ENCODE measurements at regions not wholly inside any gene's neighbourhood (a gene's known extent, or its start where the extent isn't known, plus 50 kb on each side); places are given as distances from the start of the nearest gene placed in this dataset.
"Not testable (repeated sequence)": the region's sequence is repeated elsewhere in the genome, so short reads cannot be mapped to it uniquely, and the experiment has no call there.

DNA sequence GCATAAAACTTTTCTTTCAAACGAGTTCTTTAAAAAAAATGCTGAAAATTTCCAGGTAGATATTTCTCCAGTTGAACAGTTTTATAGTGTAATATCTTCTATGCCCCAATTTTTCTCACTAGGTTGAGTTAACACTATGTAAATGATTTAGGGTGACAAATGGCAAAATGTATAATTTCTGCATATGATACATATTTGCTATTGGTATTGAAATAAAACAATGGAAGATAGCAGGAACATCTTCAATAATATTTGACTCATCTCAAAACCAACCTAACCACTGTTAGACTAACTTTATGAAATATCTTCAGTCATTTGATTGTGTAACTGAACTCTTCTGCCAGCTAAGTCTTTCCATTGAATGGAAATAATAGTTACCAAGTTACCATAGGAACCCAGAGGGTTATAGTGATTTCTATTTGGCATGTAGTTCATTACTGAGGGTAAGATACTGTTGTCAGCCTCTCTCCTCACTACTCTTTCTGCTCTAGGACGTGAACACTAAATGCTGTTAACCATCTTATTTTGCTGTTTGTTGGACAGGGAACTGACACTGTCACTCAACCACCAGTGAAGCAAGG, 824.7 kb upstream of the NECTIN3 start:
- no peak for FAIRE-seq

DNA sequence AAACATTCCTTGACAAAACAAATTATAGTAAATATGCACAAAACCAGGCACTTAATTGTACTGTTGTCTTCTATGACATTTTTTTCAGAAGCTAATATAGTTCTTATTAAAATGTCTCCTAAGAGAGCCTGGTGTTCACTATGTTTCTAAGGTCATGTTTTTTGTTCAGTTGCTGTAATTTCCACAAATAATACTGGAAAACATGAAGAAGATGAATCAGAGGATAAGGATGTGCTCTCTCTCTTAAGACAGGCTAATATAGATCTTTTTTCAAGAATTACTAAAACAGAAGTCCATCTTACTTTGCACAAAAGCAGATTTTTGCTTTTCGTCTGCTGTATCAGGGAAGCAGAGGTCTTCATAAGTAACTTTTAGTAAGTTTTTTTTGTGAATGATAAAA, 823.0 kb upstream of the NECTIN3 start:
- no peak for FAIRE-seq

DNA sequence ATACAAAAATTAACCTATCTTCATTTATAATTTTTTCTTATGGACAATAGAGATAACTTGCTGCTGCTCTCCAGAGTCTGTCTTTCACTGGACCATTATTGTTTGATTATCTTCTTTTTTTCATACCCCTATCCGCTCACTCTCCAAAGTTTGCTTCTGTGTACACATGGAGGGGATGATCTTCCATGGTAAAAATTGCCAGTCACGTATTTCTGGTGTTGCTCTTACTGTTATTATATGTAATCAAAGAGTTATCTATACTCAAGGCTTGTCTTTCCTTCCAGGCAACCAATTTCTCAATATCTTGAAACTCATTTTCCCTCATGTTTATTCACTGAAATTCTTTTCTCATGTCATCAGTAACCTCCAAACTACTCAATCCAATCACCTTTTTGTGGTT, 817.8 kb upstream of the NECTIN3 start:
- FAIRE-seq, result no peak

DNA sequence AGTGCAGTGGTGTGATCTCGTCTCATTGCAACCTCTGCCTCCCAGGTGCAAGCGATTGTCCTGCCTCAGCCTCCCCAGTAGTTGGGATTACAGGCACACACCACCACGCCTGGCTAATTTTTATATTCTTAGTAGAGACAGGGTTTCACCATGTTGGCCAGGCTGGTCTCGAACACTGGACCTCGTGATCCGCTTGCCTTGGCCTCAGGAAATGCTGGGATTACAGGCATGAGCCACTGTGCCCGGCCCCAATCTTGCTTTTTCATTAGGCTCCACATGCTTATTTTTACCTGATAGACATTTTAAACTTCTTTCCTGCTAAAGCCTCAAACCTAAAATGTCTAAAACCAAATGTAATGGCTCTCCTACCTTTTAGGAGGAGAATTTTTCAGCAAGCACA, 817.0 kb upstream of the NECTIN3 start:
- no peak for FAIRE-seq

DNA sequence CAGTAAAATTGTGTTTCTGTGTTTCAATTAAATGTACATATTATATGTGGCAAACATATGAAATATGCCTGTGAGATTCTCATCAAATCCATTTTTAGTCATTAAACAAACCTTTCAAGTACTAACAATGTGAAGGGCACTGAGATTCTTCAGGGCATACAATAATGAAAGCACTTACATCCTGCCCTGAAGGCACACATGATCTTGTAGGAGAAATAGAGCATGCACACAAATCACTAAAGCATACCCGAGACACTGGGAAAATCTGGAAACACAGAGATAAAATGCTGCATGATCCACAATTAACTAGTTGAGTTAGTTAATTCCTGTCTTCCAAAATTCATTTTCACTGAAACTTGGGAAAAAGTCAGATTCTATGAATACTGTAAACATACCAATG, 810.5 kb upstream of the NECTIN3 start:
- FAIRE-seq, result no peak

DNA sequence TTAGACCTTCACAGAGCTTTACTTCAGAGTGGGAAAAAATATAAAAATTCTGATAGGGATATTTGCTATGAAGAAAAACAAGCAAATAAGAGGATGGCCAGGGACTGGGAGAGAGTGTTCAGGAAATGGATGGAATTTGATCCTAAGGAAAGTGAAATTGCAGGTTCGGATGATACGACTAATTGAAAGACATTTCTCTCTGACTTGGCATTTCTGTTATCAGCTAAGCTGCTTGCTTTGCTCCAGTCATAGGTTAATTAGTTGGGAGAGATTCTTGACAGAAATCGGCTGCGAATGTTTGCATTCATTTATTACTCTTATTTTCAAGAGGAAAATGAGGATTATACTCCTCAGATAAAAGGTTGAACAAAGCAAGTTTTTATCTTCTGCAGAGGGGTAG, 808.7 kb upstream of the NECTIN3 start:
- no peak for FAIRE-seq

DNA sequence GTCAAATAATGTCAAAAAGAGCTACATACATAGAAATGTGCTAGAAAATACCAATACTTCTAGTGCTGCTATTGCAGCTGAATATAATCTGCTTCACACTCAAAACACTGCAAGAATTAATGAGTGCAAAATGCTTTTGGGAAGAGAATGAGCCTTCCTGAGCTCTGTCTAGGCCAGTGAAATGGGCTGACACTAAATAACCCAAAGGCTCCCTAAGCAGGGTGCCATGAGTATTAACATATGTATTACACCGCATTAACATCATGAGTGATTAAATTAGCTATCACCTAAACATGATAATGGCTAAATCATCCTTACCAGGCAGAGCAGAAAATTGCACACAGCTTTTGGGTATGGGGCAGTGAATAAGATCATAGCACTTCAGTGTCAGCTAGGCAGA, 806.3 kb upstream of the NECTIN3 start:
- no peak for FAIRE-seq

DNA sequence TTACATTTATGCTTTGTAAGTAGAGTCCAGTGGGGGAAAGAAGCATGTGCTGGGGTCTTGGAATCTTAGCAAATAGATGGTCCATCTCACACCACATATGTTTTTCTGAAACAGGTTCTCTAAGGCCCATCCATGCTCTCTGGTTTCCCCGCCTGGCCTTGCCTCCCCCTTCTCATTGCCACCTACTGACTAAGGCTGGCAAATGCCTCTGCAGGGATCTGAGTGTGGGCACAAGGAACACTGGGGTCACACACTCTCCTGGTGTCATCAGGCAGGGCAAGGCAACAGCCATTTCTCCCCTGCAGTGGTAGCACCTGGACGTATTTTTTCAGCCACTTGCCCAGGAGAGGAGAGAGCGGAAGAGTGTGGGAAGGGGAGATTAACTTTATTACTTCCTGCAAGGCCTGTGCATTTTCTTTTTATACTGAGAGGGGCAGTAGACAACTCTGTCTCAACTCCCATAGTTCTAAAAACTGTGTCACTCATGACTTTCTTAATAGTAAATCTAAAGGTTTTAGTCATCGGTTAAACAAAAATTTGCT, 804.2 kb upstream of the NECTIN3 start:
- FAIRE-seq, result no peak

DNA sequence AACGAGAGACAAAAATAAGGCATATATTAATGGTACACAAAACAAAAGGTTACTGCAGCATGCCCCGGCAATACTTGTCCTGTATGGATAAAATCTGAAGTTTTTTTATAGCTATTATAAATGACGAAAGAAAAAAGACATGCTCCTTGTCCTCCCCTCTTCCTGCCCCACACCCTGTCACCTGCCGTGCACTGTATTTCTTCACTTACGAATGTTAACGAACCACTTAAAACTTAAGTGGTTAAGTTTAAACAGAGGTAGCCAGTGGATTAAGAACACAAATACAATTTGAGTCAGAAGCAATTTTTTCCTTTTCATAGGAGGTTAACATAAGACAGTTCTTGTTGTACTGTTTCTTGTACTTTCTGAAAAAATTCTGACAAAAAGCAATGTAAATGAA, 799.1 kb upstream of the NECTIN3 start:
- FAIRE-seq, result no peak

DNA sequence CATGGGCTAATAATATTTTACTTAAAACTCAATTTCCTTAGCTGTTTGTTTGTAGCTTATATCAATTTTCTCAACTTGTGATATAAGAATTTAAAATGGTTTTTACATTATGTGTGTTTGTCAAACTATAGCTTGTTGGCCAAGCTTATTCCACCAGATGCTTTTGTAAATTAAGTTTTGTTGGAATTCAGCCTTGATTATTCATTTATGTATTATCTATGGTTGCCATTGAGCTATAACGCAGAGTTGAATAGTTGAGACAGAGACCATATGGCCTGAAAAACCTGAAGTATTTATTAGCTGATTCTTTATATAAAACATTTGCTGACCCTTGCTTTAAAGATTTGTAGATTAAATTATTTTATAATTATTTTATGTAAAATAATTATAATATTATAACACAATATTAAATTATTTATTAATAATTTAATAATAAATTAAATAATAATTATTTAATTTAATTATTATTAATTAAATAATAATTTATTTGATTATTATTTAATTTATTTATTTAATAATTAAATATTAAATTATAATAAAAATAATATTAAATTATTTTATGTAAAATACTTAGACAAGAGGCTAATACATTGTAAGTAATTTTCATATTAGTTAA, 779.6 kb upstream of the NECTIN3 start:
- FAIRE-seq, result peak; percentile 99

DNA sequence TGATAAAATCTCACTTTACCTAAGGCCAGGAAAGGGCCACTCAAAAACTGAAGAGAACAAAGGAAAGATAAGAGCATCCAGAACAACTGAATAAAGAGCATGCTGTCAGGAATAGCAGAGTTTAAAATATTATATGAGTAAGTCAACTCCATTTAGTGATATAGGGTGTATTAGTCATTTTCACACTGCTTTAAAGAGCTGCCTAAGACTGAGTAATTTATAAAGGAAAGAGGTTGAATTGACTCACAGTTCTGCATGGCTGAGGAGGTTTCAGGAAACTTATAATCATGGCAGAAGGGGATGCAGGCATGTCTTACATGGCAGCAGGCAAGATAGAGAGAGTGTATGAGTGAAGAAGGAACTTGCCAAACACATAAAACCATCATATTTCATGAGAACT, 778.0 kb upstream of the NECTIN3 start:
- no peak for FAIRE-seq

DNA sequence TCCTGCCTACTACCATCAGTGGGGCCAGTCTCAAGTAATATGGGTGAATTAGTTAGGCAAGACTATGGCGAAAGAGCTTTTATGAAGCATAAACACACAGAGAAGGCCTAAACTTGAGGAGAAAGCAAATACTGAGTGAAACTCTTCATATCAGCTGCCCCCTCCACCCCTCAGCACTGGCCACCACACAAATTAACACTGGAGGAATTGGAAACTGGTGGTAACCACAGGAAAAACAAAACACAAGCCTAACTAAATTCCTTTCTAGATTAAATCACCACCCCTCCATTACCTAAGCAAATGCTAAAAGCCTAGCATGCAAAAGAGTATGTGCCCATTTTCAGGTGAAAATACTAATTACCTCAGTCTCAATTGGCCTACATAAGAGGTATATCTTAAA, 774.7 kb upstream of the NECTIN3 start:
- FAIRE-seq, result no peak

DNA sequence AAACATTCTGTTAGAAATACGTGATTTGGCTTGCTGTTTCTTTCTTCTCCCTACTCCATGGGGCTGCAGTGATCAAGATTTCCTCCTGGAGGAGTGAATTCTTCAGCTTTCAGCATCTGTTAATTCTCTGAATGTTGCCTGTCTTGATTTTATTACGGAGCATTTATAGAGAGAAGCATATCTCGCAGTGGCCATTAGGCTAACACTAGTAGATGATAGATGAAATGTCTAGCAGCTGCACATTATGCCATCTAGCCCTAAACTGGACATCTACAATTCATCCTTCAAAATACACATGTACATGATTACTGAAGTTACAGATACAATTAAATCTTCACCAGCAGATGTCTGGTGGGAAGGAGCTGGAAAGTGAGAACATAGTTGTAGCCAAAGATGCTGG, 769.8 kb upstream of the NECTIN3 start:
- FAIRE-seq, result no peak

DNA sequence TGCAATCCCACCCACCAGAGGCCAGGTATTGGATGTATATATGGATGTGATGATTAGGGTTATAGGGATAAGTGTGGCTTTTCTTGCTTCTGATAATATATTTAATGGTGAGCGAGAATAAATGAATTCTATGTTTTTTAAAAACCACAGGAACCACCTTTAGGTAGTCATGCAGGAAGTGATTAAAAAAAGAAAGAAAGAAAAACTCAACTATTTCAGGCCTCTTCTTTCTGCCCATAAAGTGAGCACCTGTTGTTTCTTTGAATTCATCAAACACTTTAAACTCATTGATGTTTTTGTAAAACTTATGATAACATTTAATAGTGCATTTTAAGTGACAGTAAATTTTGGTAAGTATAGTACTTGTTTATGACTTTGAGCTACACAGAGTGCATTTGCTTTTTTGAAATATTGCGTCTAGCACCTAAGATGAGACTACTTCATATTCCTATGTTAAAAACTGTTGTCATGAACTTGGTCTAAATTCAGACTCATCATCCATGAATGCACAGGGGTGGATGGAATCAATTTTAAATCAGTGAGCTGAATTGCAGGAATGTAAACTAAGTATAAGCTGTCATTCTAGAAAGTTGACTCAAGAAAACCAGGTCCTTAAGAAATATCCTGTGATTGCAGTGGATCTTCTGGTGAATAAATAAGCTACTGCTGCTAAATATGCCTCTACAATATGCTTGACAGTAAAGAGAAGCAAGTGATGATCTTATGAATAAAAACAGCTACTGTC, 764.4 kb upstream of the NECTIN3 start:
- FAIRE-seq, result no peak

DNA sequence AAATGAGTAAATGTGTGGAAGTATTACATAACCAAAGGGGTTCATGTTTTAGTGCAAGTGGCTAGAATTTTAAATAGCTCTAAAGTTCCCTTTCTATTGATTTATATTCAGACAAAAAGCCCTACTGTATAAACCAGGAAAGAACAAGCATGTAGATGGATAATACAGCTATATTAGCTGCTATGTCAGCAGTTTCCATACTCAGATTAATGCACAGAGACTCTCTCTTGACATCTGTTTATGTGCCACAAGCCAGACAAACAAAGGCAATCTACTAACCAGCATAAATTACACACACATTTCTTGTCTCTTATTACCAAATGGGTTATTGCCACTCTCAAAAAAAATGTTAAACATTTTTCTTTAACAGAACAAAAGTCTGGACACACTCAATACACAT, 760.1 kb upstream of the NECTIN3 start:
- no peak for FAIRE-seq

DNA sequence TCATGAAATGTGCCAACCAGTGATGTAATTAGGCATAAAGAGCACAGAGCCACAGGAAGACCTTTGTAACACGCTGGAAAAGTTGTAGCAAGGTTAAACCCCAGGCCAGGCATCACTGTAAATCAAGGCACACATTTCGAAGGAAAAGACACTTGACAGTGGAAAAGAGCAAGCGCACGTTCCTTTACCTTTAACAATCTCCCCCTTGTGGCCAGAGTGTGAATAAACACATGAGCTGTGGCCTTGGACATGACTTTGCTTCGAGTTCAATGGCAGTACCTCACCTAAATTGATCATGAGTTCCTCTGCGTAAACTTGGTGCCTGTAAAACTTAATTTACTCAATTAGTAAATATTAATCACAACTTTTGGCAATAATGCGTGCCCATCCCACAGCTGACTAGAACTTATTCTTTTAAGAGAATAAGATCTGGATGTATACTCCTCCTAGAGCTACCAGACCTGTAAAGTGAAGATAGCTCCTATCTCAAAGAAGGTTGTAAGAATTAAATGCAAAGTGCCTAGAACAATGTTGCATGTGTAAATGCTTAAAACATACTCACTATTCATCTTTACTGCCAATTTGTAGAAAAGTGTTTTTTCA, 757.0 kb upstream of the NECTIN3 start:
- FAIRE-seq, result no peak

DNA sequence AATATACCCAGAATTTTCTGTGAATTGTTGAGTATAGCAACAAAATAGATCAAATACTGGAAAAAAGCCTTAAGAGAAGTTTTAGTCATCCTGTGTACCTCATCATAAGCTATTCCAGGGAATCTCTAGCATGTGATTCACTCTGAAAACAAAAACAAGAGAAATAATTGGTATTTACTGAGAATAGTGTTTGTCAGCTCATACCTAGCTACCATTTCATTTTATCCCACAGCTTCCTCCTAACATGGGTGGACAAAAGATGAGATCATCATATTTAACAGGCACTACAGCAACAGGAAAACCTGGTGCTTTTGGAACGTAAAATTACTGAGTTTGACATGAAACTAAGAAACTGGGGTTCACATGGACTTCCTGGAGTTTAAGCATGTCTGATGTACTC, 753.5 kb upstream of the NECTIN3 start:
- FAIRE-seq, result no peak

DNA sequence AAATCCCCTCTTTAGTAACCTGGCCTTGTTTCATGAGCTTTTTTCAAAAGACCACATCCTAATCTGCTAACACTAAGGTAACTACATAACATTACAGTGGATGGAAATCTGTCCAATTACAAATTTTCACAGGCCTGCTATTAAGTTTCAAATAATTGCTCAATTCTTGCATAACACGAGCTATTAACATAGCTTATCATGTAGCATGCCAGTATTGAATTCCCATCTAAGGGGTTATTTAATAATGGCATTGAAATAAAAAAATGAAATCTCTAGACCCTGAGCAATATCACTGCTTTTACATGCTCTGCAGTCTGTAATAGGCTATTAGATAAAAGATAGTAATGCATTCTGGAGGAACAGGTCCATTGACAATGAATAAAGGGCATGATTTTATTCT, 748.3 kb upstream of the NECTIN3 start:
- no peak for FAIRE-seq

DNA sequence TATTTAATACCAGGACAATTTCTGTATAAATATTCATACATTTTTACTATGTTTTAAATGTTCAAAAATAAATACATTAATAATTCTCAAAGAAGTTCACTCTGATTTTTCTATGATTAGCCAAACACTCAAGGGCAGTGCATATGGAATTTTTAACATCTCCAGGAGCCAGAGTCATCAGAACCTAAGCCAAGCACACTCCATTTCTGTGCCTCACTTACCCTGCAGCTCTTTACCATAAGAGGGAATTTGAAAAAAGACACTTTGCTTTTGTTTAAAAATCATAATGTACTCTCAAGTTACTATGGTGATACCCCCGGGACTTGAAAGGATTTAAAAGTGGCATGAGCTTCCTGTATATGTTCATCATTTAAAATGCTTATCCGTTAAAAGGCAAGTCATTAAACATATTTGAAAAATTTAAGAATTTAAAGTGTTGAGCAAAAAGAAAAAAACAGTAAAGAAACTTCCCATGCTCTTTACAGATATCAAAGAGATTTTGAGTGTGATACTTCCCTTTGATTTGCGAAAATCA, 747.4 kb upstream of the NECTIN3 start:
- no peak for FAIRE-seq

DNA sequence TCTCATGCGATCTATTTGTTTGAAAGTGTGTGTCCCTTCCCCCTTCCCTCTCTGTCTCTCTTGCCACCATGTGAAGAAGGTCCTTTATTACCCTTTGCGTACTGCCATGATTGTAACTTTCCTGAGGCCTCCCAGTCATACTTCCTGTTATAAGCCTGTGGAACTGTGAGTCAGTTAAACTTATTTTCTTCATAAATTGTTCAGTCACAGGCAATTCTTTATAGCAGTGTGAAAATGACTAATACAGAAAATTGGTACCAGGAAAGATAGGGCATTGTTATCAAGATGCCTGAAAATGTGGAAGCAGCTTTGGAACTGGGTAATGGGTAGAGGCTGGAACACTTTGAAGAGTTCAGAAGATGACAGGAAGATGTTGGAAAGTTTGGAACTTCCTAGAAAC, 743.7 kb upstream of the NECTIN3 start:
- no peak for FAIRE-seq

DNA sequence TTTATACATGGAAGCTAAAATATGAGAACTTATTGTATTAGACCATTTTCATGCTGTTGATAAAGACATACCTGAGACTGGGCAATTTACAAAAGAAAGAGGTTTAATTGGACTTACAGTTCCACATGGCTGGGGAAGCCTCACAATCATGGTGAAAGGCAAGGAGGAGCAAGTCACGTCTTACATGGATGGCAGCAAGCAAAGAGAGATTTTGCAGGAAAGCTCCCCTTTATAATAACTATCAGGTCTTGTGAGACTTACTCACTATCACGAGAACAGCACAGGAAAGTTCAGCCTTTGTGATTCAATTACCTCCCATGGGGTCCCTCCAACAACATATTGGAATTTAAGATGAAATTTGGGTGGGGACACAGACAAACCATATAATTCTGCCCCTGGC, 740.1 kb upstream of the NECTIN3 start:
- FAIRE-seq, result not testable (repeated sequence)

DNA sequence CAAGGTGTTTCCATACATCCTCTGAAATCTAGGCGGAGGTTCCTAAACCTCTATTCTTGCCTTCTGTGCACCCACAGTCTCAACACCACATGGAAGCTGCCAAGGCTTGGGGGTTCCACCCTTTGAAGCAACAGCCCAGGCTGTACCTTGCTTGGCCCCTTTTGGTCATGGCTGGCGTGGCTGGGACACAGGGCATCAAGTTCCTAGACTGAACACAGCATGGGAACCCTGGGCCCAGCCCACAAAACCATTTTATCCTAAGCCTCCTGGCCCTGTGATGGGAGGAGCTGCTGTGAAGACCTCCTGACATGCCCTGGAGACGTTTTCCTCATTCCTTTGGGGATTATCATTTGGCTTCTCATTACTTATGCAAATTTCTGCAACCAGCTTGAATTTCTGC, 739.0 kb upstream of the NECTIN3 start:
- no peak for FAIRE-seq

DNA sequence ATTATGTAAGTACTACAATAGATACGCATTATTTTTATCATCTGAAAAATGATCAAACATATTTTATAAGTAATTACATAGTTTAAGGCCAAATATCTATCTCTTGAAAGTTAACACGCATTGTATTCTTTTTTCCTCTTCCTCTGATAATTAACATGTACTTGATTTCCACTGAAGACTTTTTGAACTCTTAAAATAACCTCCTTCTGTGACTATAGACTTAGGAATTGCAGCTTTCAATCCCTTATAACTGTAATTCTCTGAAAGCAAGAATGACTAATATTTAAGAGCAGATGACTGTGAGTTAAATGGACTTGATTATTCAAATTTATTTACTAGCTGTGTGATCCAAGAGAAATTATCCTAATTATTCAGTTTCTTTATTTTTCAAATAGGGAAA, 730.6 kb upstream of the NECTIN3 start:
- FAIRE-seq, result no peak

DNA sequence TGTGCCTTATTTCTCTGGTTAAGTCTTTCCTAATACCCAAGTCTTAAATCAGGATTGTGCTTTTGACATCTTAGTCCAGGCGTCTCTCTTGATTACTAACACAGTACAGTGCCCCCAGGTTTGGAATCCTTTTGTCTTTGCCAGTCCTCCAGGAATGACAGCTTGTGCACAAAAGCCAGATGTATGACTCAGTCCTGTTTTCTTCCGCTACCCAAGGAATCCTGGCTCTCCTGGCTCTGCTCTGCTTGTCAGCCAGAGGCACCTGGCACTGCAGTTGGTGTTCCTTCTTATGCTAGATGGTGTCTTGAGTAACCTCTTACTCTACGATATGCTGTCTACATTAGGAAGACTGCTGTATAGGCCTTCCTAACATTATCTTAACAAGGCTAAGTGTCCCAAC, 728.2 kb upstream of the NECTIN3 start:
- FAIRE-seq, result no peak

Measured in G401.6 (cell line).